Common myeloid progenitor, CD34-positive (primary cell): ENCODE measurements at regions not wholly inside any gene's neighbourhood (a gene's known extent, or its start where the extent isn't known, plus 50 kb on each side); places are given as distances from the start of the nearest gene placed in this dataset.

ENCODE experiments used
- CTCF ChIA-PET: fragments of 350-600 bp; sonication (Branson Sonifier 250); formaldehyde crosslinking; loops from one replicate; lab custom pipeline; 2021; ENCODE audit warnings: antibody characterized with exemption; lab: Charles Lee
- POLR2A ChIA-PET: fragments of 350-600 bp; sonication (Branson Sonifier 250); formaldehyde crosslinking; loops from one replicate; lab custom pipeline; 2021; ENCODE audit warnings: antibody characterized with exemption; lab: Charles Lee
- DNase-seq, 3 donors: peaks; one replicate each; pipeline versions ENCODE4 v3.0.0 to v3.0.0-alpha.2; 2013
- H3K27ac ChIP-seq, 2 experiments: 1 replicate in 1 of 2; 2 replicates in 1 of 2; pipeline ENCODE4 v1.7.0; 2013; ENCODE audit warnings: inconsistent platforms in 2 of 2, low read length in 2 of 2, mild to moderate bottlenecking in 2 of 2, low read depth in 1 of 2, moderate library complexity in 1 of 2; ENCODE audit not compliant: severe bottlenecking in 2 of 2, insufficient read depth in 1 of 2, poor library complexity in 1 of 2
- H3K27me3 ChIP-seq, 5 experiments: replicated peaks in 2 of 5; 1 replicate in 3 of 5; 2 replicates in 2 of 5; pipeline versions ENCODE4 v1.6.1 to v1.7.0; 2013; ENCODE audit warnings: low read length in 4 of 5, mild to moderate bottlenecking in 2 of 5, moderate library complexity in 2 of 5, inconsistent platforms in 1 of 5; ENCODE audit not compliant: insufficient read depth in 5 of 5, control insufficient read depth in 4 of 5
- H3K36me3 ChIP-seq, 4 experiments: 1 replicate in 2 of 4; 2 replicates in 2 of 4; pipeline versions ENCODE4 v1.6.1 to v1.7.0; 2013; ENCODE audit warnings: low read length in 3 of 4, control low read depth in 1 of 4, mild to moderate bottlenecking in 1 of 4; ENCODE audit not compliant: control insufficient read depth in 4 of 4, insufficient read depth in 4 of 4
- H3K4me1 ChIP-seq, 4 experiments: 1 replicate in 3 of 4; 2 replicates in 1 of 4; pipeline versions ENCODE4 v1.6.1 to v1.7.1; 2013; ENCODE audit warnings: low read length in 3 of 4, mild to moderate bottlenecking in 3 of 4, control low read depth in 1 of 4, inconsistent platforms in 1 of 4, moderate library complexity in 1 of 4; ENCODE audit not compliant: control insufficient read depth in 4 of 4, insufficient read depth in 4 of 4; ENCODE audit errors: control extremely low read depth in 1 of 4
- H3K4me3 ChIP-seq, 7 experiments: 1 replicate in 4 of 7; 2 replicates in 3 of 7; pipeline versions ENCODE4 v1.5.1 to v1.7.0; 2013; ENCODE audit warnings: mild to moderate bottlenecking in 7 of 7, low read length in 6 of 7, moderate library complexity in 6 of 7, inconsistent platforms in 2 of 7, low read depth in 2 of 7, control low read depth in 1 of 7; ENCODE audit not compliant: insufficient read depth in 4 of 7, control insufficient read depth in 1 of 7; ENCODE audit errors: extremely low read depth in 1 of 7
- H3K9me3 ChIP-seq, 5 experiments: 1 replicate in 4 of 5; 2 replicates in 1 of 5; pipeline versions ENCODE4 v1.6.1 to v1.7.1; 2013; ENCODE audit warnings: low read length in 4 of 5, mild to moderate bottlenecking in 2 of 5, inconsistent platforms in 1 of 5, low read depth in 1 of 5, moderate library complexity in 1 of 5; ENCODE audit not compliant: control insufficient read depth in 4 of 5, insufficient read depth in 2 of 5; ENCODE audit errors: control extremely low read depth in 1 of 5
- WGBS: methylation state at CpG from one replicate; pipeline ENCODE4 v1.1.5; 2013; ENCODE audit not compliant: insufficient coverage; 5-methylcytosine and 5-hydroxymethylcytosine counted together

- H3K4me3 ChIP-seq = no peak overlapping the region
These were observed 121.8 kb upstream of the DNAJC10 start for GRCh38 chr2:182594286-182594685.

GRCh38 chr2:182595650-182596049 is 120.4 kb upstream of the DNAJC10 start:
- H3K27me3 ChIP-seq = no peaks in the 10 kb centered on the region
- no CpG with 5 or more reads among the region's 2 CpGs for WGBS
- POLR2A ChIA-PET = no interaction called here
- no peaks in the 10 kb centered on the region for H3K36me3 ChIP-seq
- no peak overlapping the region for H3K4me3 ChIP-seq
- CTCF ChIA-PET = no interaction called here
- H3K9me3 ChIP-seq = no peaks in the 10 kb centered on the region
- no peak for DNase-seq
- no peak overlapping the region for H3K27ac ChIP-seq
- H3K4me1 ChIP-seq = no peaks in the 10 kb centered on the region

More at GRCh38 chr2:182594286-182594685, 121.8 kb upstream of the DNAJC10 start:
- no CpG with 5 or more reads among the region's 1 CpG for WGBS
- no peaks in the 10 kb centered on the region for H3K9me3 ChIP-seq
- no peak overlapping the region for H3K27ac ChIP-seq
- no peaks in the 10 kb centered on the region for H3K4me1 ChIP-seq
- no peak for DNase-seq
- no peaks in the 10 kb centered on the region for H3K27me3 ChIP-seq
- ChIA-PET POLR2A (no interaction called here), CTCF (no interaction called here)
- H3K36me3 ChIP-seq = no peaks in the 10 kb centered on the region

GRCh38 chr2:182597570-182598295 is 118.3 kb upstream of the DNAJC10 start:
- Histone ChIP-seq H3K4me1 (no peaks in the 10 kb centered on the region), H3K36me3 (no peaks in the 10 kb centered on the region), H3K27ac (no peak overlapping the region), H3K9me3 (peaks cover 0 to 2% (median 0%) of the 10 kb centered on the region in 5 experiments), H3K27me3 (no peaks in the 10 kb centered on the region), H3K4me3 (no peak overlapping the region)
- DNase-seq = no peak
- CTCF ChIA-PET = interaction anchor here (1.3 kb wide), 1 partner anchor 19 kb away, joined by 3 read pairs; no protein-coding TSS in a partner anchor
- POLR2A ChIA-PET = no interaction called here
- 100% methylated on average over 1 of the region's 7 CpGs for WGBS

DNA sequence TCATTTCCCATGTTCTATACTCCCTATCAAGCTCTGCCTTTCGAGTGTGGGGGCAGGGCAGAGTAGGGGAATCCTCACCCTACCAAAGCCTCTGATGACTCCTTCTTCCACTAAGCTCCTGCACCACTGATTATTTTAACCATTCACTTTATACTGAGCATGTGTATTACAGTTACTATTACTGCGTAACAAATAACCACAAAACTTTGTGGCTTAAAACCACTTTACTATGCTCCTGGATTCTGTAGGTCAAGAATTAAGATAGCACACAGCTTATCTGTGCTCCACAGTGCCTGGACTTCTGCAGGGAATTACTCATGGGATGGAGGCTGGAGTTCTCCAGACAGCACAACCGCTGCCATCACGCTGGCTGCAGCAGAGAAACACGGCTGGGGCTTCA is 117.4 kb upstream of the DNAJC10 start:
- peaks cover 0 to 2% (median 0%) of the 10 kb centered on the region in 5 experiments for H3K9me3 ChIP-seq
- no peaks in the 10 kb centered on the region for H3K27me3 ChIP-seq
- no peaks in the 10 kb centered on the region for H3K36me3 ChIP-seq
- no peaks in the 10 kb centered on the region for H3K4me1 ChIP-seq
- no peak overlapping the region for H3K27ac ChIP-seq
- ChIA-PET CTCF (no interaction called here), POLR2A (no interaction called here)
- WGBS = 100% methylated on average over 4 of the region's 5 CpGs
- no peak for DNase-seq
- no peak overlapping the region for H3K4me3 ChIP-seq

DNA sequence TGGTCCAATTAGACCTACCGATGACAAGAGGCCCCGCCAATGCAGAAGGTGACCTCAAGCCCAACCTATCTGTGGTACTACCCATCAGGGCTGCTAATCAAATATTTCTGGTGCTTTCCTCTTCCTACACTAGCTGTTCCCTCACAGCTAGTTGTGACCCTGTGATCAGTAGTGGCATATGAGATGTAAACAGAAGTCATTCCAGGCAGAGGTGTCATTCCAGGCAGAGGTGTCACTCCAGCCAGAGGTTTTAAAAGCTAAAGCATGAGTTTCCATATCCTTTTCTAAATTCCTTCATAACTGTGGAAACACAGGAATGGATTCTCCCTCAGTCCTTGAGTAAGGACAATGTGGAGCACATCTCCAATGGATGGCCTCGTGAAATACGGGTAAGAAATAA is 110.9 kb upstream of the DNAJC10 start:
- 85% methylated on average over 4 of the region's 4 CpGs for WGBS
- H3K4me3 ChIP-seq = no peak overlapping the region

DNA sequence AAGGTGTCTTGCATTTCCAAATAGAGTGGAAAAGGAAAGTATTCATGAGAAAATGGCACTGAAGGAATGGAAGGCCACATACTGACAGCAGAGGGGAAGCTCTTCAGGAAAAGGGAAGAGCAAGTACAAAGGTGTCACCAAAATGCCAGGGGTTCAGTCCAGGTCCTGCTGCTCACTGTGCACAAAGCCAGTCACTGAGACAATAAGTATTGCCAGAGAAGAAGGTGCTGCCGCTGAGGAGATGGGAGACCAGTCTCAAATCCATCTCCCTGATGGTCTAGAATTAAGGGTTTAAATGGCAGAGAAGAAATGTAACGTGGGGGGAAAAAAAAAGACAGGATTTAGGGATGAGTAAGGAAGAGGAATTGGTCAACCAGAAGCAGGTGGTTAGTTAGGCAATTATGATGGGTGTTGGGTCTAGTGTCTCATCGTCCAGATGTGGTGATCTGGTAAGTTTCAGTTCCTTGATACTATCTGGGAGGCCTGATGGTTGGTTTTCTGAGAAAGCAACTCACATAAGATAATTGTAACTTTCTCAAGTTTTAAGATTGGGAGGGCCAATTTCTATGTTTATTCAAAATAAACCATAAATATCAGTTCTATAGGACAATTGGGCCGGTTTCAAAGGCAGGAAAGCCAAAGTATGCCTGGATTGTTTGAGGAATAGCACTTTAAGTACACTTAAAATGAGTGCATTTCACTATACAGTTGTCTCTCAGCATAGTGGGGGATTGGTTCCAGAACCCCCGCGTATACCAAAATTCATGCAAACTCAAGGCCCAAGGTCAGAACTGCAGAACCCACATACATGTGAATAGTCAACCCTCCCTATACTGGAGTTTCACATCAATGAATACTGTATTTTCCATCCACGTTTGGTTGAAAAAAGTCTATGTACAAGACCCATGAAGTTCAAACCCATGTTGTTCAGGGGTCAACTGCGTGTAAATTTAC is 109.1 kb upstream of the DNAJC10 start:
- H3K27ac ChIP-seq = no peak overlapping the region
- no peaks in the 10 kb centered on the region for H3K36me3 ChIP-seq
- H3K9me3 ChIP-seq = peaks cover 0 to 5% (median 0%) of the 10 kb centered on the region in 5 experiments
- CTCF ChIA-PET = no interaction called here
- 93% methylated on average over 4 of the region's 8 CpGs for WGBS
- POLR2A ChIA-PET = no interaction called here
- no peaks in the 10 kb centered on the region for H3K27me3 ChIP-seq
- DNase-seq = no peak
- no peaks in the 10 kb centered on the region for H3K4me1 ChIP-seq
- H3K4me3 ChIP-seq = no peak overlapping the region

More for the DNA sequence above, 110.9 kb upstream of the DNAJC10 start:
- Histone ChIP-seq H3K36me3 (no peaks in the 10 kb centered on the region), H3K9me3 (peaks cover 0 to 7% (median 0%) of the 10 kb centered on the region in 5 experiments), H3K27me3 (no peaks in the 10 kb centered on the region), H3K27ac (no peak overlapping the region), H3K4me1 (no peaks in the 10 kb centered on the region)
- no peak for DNase-seq
- POLR2A ChIA-PET = no interaction called here
- CTCF ChIA-PET = no interaction called here
